HG03175 (cell line): ENCODE measurements at regions not wholly inside any gene's neighbourhood (a gene's known extent, or its start where the extent isn't known, plus 50 kb on each side); places are given as distances from the start of the nearest gene placed in this dataset.
A peak's percentile ranks its signal among the peaks of the same experiment; 100 is the strongest.

Experiments used
- ATAC-seq: cut with Tn5 transposase; IDR thresholded peaks from one replicate; pipeline ENCODE4 v1.9.1; 2021; ENCODE audit warnings: mild to moderate bottlenecking, moderate library complexity; ENCODE audit not compliant: unreplicated experiment

GRCh38 chr13:33512880-33513554, 227.5 kb upstream of the STARD13 start:
- ATAC-seq, result no peak

GRCh38 chr13:33514362-33514761, 228.8 kb upstream of the STARD13 start:
- ATAC-seq, result no peak

GRCh38 chr13:33515146-33515545, 229.6 kb upstream of the STARD13 start:
- ATAC-seq, result no peak

- no peak for ATAC-seq
Measured at GRCh38 chr13:33518452-33518851, 232.9 kb upstream of the STARD13 start.

GRCh38 chr13:33519561-33520467, 234.3 kb upstream of the STARD13 start:
- no peak for ATAC-seq

- no peak for ATAC-seq
Measured at GRCh38 chr13:33520468-33520839, 234.9 kb upstream of the STARD13 start.

GRCh38 chr13:33524086-33524485, 238.5 kb upstream of the STARD13 start:
- no peak for ATAC-seq

- no peak for ATAC-seq
Measured at GRCh38 chr13:33525763-33526162, 240.2 kb upstream of the STARD13 start.

GRCh38 chr13:33526718-33527117, 241.2 kb upstream of the STARD13 start:
- no peak for ATAC-seq

- ATAC-seq, result no peak
Measured at GRCh38 chr13:33528896-33529295, 243.3 kb upstream of the STARD13 start.

- no peak for ATAC-seq
Measured at GRCh38 chr13:33531484-33531883, 245.9 kb upstream of the STARD13 start.

- ATAC-seq, result no peak
Measured at GRCh38 chr13:33535061-33535460, 249.5 kb upstream of the STARD13 start.

- ATAC-seq, result no peak
Measured at GRCh38 chr13:33536601-33537000, 251.0 kb upstream of the STARD13 start.

GRCh38 chr13:33537026-33537425, 251.5 kb upstream of the STARD13 start:
- no peak for ATAC-seq

- ATAC-seq, result no peak
Measured at GRCh38 chr13:33537676-33538075, 252.1 kb upstream of the STARD13 start.

- no peak for ATAC-seq
Measured at GRCh38 chr13:33541456-33541855, 255.9 kb upstream of the STARD13 start.

GRCh38 chr13:33541962-33542308, 256.4 kb upstream of the STARD13 start:
- ATAC-seq, result no peak

GRCh38 chr13:33542309-33543088, 256.9 kb upstream of the STARD13 start:
- ATAC-seq, result peak; percentile 84

- ATAC-seq, result peak; percentile 2
Measured at GRCh38 chr13:33543089-33543459, 257.5 kb upstream of the STARD13 start.

GRCh38 chr13:33543631-33544265, 258.2 kb upstream of the STARD13 start:
- no peak for ATAC-seq

- ATAC-seq, result no peak
Measured at GRCh38 chr13:33544308-33544707, 258.8 kb upstream of the STARD13 start.
